CD4-positive, alpha-beta memory T cell (primary cell): ENCODE measurements at regions not wholly inside any gene's neighbourhood (a gene's known extent, or its start where the extent isn't known, plus 50 kb on each side); places are given as distances from the start of the nearest gene placed in this dataset.
"Not testable (repeated sequence)": the region's sequence is repeated elsewhere in the genome, so short reads cannot be mapped to it uniquely, and the experiment has no call there.

Experiments used
- CTCF ChIA-PET: fragments of 350-600 bp; sonication (Branson Sonifier 250); formaldehyde crosslinking; loops from one replicate; lab custom pipeline; 2021; ENCODE audit warnings: inconsistent platforms; ENCODE audit not compliant: partially characterized antibody; lab: Charles Lee
- POLR2A ChIA-PET: fragments of 350-600 bp; sonication (Branson Sonifier 250); formaldehyde crosslinking; loops from one replicate; lab custom pipeline; 2021; ENCODE audit not compliant: partially characterized antibody; lab: Charles Lee
- DNase-seq, 5 donors: peaks; one replicate each; pipeline versions ENCODE4 v3.0.0 to v3.0.0-alpha.2; 2020 to 2022; ENCODE audit warnings: mixed read lengths in 1 of 5
- H3K27ac ChIP-seq: one replicate; pipeline ENCODE4 v1.7.0; 2013; ENCODE audit warnings: low read depth, low read length
- H3K27me3 ChIP-seq: 2 replicates; pipeline ENCODE4 v1.7.0; 2013; ENCODE audit warnings: mild to moderate bottlenecking, low read length, moderate library complexity; ENCODE audit not compliant: insufficient read depth
- H3K36me3 ChIP-seq: 2 replicates; pipeline ENCODE4 v1.7.0; 2013; ENCODE audit warnings: mild to moderate bottlenecking, low read length, moderate library complexity; ENCODE audit not compliant: insufficient read depth
- H3K4me1 ChIP-seq: 2 replicates; pipeline ENCODE4 v1.7.0; 2013; ENCODE audit warnings: mild to moderate bottlenecking, low read length, moderate library complexity; ENCODE audit not compliant: insufficient read depth
- H3K4me3 ChIP-seq, 2 donors: one replicate each; pipeline ENCODE4 v1.7.0; 2013; ENCODE audit warnings: low read length in 2 of 2, mild to moderate bottlenecking in 1 of 2
- H3K9me3 ChIP-seq, 2 donors: one replicate each; pipeline ENCODE4 v1.7.0; 2013; ENCODE audit warnings: low read length in 2 of 2, control low read depth in 1 of 2; ENCODE audit not compliant: control insufficient read depth in 1 of 2
- H3K27ac Mint-ChIP-seq, 7 donors: one replicate each; pipeline ENCODE4 v1.8.0; 2020 to 2021; ENCODE audit warnings: mixed read lengths in 7 of 7, mild to moderate bottlenecking in 6 of 7, inconsistent platforms in 3 of 7, moderate library complexity in 3 of 7
- H3K27me3 Mint-ChIP-seq, 2 donors: one replicate each; pipeline ENCODE4 v1.8.0; 2020 to 2021; ENCODE audit warnings: mixed read lengths in 2 of 2
- H3K36me3 Mint-ChIP-seq, 2 donors: one replicate each; pipeline ENCODE4 v1.8.0; 2020 to 2021; ENCODE audit warnings: mixed read lengths in 2 of 2, inconsistent platforms in 1 of 2, mild to moderate bottlenecking in 1 of 2
- H3K4me1 Mint-ChIP-seq, 4 donors: one replicate each; pipeline ENCODE4 v1.8.0; 2020 to 2021; ENCODE audit warnings: mixed read lengths in 4 of 4, mild to moderate bottlenecking in 1 of 4
- H3K4me3 Mint-ChIP-seq, 8 donors: one replicate each; pipeline ENCODE4 v1.8.0; 2020 to 2021; ENCODE audit warnings: mixed read lengths in 8 of 8, mild to moderate bottlenecking in 7 of 8, moderate library complexity in 6 of 8, inconsistent platforms in 3 of 8
- H3K9me3 Mint-ChIP-seq, 8 donors: one replicate each; pipeline ENCODE4 v1.8.0; 2020 to 2021; ENCODE audit warnings: mixed read lengths in 8 of 8, mild to moderate bottlenecking in 5 of 8, inconsistent platforms in 3 of 8, moderate library complexity in 1 of 8
- intact Hi-C: fragments of 100-400 bp; cut with micrococcal nuclease; formaldehyde crosslinking; loops from one replicate; pipeline ENCODE4 v1.15.1; 2023

GRCh38 chr7:56449762-56450161 is 333.5 kb upstream of the NUPR2 start:
- Mint-ChIP-seq H3K4me1 (no peaks in the 10 kb centered on the region), H3K9me3 (peaks cover 5 to 76% (median 56%) of the 10 kb centered on the region in 8 donors), H3K27me3 (no peaks in the 10 kb centered on the region), H3K4me3 (no peak overlapping the region), H3K27ac (no peak overlapping the region), H3K36me3 (peaks cover 0 to 9% of the 10 kb centered on the region in 2 donors)
- ChIA-PET POLR2A (no interaction called here), CTCF (no interaction called here)
- intact Hi-C loops = no loop called here
- Histone ChIP-seq H3K27me3 (no peaks in the 10 kb centered on the region), H3K9me3 (peaks cover 0 to 14% of the 10 kb centered on the region in 2 donors), H3K4me1 (no peaks in the 10 kb centered on the region), H3K36me3 (no peaks in the 10 kb centered on the region), H3K4me3 (no peak overlapping the region), H3K27ac (no peak overlapping the region)
- no peak for DNase-seq

GRCh38 chr7:56447864-56448693 is 331.9 kb upstream of the NUPR2 start:
- Mint-ChIP-seq H3K36me3 (peaks cover 0 to 5% of the 10 kb centered on the region in 2 donors), H3K4me1 (no peaks in the 10 kb centered on the region), H3K4me3 (no peak overlapping the region), H3K27ac (no peak overlapping the region), H3K27me3 (no peaks in the 10 kb centered on the region), H3K9me3 (peaks cover 3 to 78% (median 52%) of the 10 kb centered on the region in 8 donors)
- Histone ChIP-seq H3K4me3 (no peak overlapping the region), H3K9me3 (peaks cover 0 to 16% of the 10 kb centered on the region in 2 donors), H3K27ac (no peak overlapping the region), H3K36me3 (no peaks in the 10 kb centered on the region), H3K4me1 (no peaks in the 10 kb centered on the region), H3K27me3 (no peaks in the 10 kb centered on the region)
- CTCF ChIA-PET = no interaction called here
- no peak for DNase-seq
- POLR2A ChIA-PET = no interaction called here
- intact Hi-C loops = no loop called here

GRCh38 chr7:56420528-56420927 is 304.3 kb upstream of the NUPR2 start:
- H3K9me3 Mint-ChIP-seq = peaks cover 3 to 30% (median 10%) of the 10 kb centered on the region in 8 donors
- CTCF ChIA-PET, intact Hi-C loops, DNase-seq, H3K4me1 ChIP-seq, H3K4me3 ChIP-seq, H3K27me3 Mint-ChIP-seq, H3K27ac Mint-ChIP-seq, H3K4me3 Mint-ChIP-seq, H3K4me1 Mint-ChIP-seq, H3K27me3 ChIP-seq, H3K9me3 ChIP-seq, H3K36me3 ChIP-seq, H3K36me3 Mint-ChIP-seq, H3K27ac ChIP-seq, POLR2A ChIA-PET: not testable (repeated sequence)

- no peaks in the 10 kb centered on the region for H3K4me1 Mint-ChIP-seq
- CTCF ChIA-PET = no interaction called here
Observed at GRCh38 chr7:56375173-56375572, 259.0 kb upstream of the NUPR2 start.

GRCh38 chr7:56374666-56375065 is 258.4 kb upstream of the NUPR2 start:
- H3K27me3 Mint-ChIP-seq, H3K4me1 ChIP-seq, POLR2A ChIA-PET, intact Hi-C loops, H3K27ac ChIP-seq, H3K4me1 Mint-ChIP-seq, H3K36me3 ChIP-seq, DNase-seq, H3K27me3 ChIP-seq, H3K9me3 ChIP-seq, H3K36me3 Mint-ChIP-seq, H3K4me3 ChIP-seq, H3K4me3 Mint-ChIP-seq, CTCF ChIA-PET, H3K27ac Mint-ChIP-seq: not testable (repeated sequence)
- peaks cover 0 to 15% (median 2%) of the 10 kb centered on the region in 8 donors for H3K9me3 Mint-ChIP-seq

More at GRCh38 chr7:56375173-56375572, 259.0 kb upstream of the NUPR2 start:
- H3K4me1 ChIP-seq = no peaks in the 10 kb centered on the region
- Mint-ChIP-seq H3K27ac (no peak overlapping the region), H3K9me3 (peaks cover 0 to 15% (median 2%) of the 10 kb centered on the region in 8 donors), H3K4me3 (no peak overlapping the region), H3K36me3 (no peaks in the 10 kb centered on the region), H3K27me3 (no peaks in the 10 kb centered on the region)
- no peak for DNase-seq
- H3K9me3 ChIP-seq = no peaks in the 10 kb centered on the region
- intact Hi-C loops = no loop called here
- H3K36me3 ChIP-seq = no peaks in the 10 kb centered on the region
- H3K27ac ChIP-seq = no peak overlapping the region
- H3K4me3 ChIP-seq = no peak overlapping the region
- POLR2A ChIA-PET = no interaction called here
- H3K27me3 ChIP-seq = no peaks in the 10 kb centered on the region

GRCh38 chr7:56373314-56373713 is 257.1 kb upstream of the NUPR2 start:
- intact Hi-C loops = not testable (repeated sequence)

GRCh38 chr7:56371792-56372191 is 255.6 kb upstream of the NUPR2 start:
- H3K4me3 ChIP-seq, CTCF ChIA-PET, H3K27me3 ChIP-seq, H3K36me3 Mint-ChIP-seq, H3K9me3 ChIP-seq, H3K27me3 Mint-ChIP-seq, POLR2A ChIA-PET, H3K4me3 Mint-ChIP-seq, H3K4me1 Mint-ChIP-seq, H3K4me1 ChIP-seq, H3K27ac ChIP-seq, intact Hi-C loops, H3K27ac Mint-ChIP-seq, H3K36me3 ChIP-seq: not testable (repeated sequence)
- H3K9me3 Mint-ChIP-seq = peaks cover 0 to 21% (median 2%) of the 10 kb centered on the region in 8 donors
- DNase-seq = peak in 4 of 5 donors; percentile 0 to 43 (median 15)

More at GRCh38 chr7:56373314-56373713, 257.1 kb upstream of the NUPR2 start:
- H3K27me3 Mint-ChIP-seq, H3K36me3 ChIP-seq, H3K27ac ChIP-seq, POLR2A ChIA-PET, H3K9me3 ChIP-seq, H3K36me3 Mint-ChIP-seq, H3K4me3 ChIP-seq, H3K27me3 ChIP-seq, H3K4me3 Mint-ChIP-seq, CTCF ChIA-PET, H3K4me1 ChIP-seq, H3K4me1 Mint-ChIP-seq, H3K27ac Mint-ChIP-seq: not testable (repeated sequence)
- peak in 4 of 5 donors; percentile 27 to 63 (median 32) for DNase-seq
- H3K9me3 Mint-ChIP-seq = peaks cover 0 to 15% (median 2%) of the 10 kb centered on the region in 8 donors
